ENCODE measurements at regions not wholly inside any gene's neighbourhood (a gene's known extent, or its start where the extent isn't known, plus 50 kb on each side); places are given as distances from the start of the nearest gene placed in this dataset.

DNA sequence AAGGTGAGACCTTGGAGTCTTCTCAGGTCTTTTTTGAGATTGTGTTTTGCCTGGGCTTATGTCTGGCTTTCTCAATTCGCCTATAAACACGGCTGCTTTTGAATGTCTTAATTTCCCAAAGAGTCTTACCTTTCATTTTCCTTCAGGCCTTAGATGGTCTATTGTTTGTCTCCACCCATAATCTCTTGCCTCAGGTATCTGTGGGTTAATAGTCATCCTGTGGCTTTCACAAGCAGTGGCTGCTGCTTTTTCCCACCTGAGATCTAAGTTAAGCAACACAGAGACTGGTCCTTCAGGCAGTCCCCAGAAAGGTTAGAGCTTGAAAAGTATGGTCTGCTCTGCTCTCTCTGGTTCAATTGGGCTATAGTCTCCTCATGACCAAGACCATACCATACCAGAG lies 275.3 kb downstream of the INSIG2 start:
- DNase-seq (ENCODE audit: low spot score in 2 of 2) (no peak), ATAC-seq (no peak)
- Mint-ChIP-seq H3K4me3 (no peak overlapping the region), H3K9me3 (no peaks in the 10 kb centered on the region), H3K36me3 (no peaks in the 10 kb centered on the region), H3K4me1 (no peaks in the 10 kb centered on the region), H3K27ac (no peak overlapping the region)

DNA sequence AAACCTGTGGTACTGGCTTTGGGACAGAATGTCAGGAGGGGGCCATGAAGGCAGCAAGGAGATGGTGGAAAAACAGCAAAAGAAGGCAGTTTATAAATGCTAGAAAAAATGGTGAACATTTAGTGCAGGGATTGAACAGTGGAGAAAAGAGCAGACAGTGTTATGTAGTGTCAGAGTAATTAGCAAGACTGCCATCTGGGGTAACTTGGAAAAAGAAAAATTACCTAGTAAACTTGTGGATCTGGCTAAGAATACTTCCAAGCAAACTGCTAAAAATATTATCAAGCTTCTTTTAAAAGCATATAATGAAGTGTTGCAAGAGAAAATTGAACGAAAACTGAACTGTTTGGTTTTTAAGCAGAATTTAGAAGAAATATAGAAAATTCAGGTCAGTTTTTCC lies 267.8 kb downstream of the INSIG2 start:
- DNase-seq (ENCODE audit: low spot score in 2 of 2): no peak
- Mint-ChIP-seq H3K9me3 (no peaks in the 10 kb centered on the region), H3K4me3 (no peak overlapping the region), H3K4me1 (no peaks in the 10 kb centered on the region), H3K27ac (no peak overlapping the region), H3K36me3 (no peaks in the 10 kb centered on the region)
- no peak for ATAC-seq

DNA sequence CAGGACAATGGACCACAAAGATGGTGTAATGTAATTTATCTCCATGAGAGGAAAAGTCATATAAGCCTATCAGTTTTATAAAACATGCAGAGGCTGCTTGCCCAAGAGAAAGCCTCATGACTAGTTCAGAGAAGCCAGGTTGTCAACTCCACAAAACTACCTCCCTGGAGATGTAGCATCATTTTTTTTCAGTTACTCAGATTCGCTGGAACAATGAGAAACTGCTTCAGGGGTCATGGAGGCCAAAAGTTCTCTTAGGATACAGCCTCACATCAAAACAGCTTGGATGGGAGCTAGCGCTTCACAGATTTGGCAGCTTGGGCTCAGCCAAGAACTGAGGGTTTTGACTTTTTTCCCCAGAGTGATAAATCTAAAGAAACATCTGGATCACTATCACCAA lies 263.5 kb downstream of the INSIG2 start:
- ATAC-seq: no peak
- no peaks in the 10 kb centered on the region for H3K36me3 Mint-ChIP-seq
- H3K4me1 Mint-ChIP-seq: no peaks in the 10 kb centered on the region
- DNase-seq (ENCODE audit: low spot score in 2 of 2): no peak
- H3K4me3 Mint-ChIP-seq: no peak overlapping the region
- no peaks in the 10 kb centered on the region for H3K9me3 Mint-ChIP-seq
- H3K27ac Mint-ChIP-seq: no peak overlapping the region

DNA sequence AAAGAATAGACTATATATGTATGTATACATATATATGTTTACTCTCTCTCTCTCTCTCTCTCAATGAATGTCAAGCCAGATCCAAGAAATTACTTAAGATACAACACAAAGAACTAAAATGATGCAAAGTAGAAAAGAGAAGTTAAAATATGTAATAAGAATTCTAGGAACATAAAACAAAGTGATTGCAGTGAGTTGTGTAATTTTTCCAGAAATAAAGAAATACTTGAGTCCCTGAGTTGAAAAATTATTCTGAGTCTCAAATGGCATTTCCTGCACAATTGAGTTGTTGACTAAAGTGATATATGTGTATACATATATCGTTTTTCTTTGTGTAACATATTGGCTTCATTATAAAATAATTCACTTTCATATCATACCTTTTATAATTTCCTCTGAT lies 262.4 kb downstream of the INSIG2 start:
- Mint-ChIP-seq H3K4me1 (no peaks in the 10 kb centered on the region), H3K36me3 (no peaks in the 10 kb centered on the region), H3K27ac (no peak overlapping the region), H3K4me3 (no peak overlapping the region), H3K9me3 (no peaks in the 10 kb centered on the region)
- DNase-seq (ENCODE audit: low spot score in 2 of 2): no peak
- no peak for ATAC-seq

DNA sequence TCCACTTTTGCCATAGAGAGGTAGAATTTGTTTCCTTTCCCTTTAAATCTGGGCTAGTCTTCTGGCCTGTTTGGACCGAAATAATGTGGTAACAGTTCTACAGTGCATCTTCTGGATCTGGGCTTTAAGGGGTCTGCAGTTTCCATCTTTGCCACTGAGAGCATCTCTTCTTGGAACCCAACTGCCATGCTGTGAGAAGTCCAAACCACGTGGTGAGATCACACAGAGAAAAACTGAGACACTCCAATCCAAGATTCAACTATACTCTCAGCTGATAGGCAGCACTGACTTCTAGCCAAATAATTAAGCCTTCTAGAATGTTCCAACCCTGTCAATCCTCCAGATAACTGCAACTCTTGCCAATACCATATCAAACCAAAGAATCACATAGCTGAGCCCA lies 261.1 kb downstream of the INSIG2 start:
- H3K9me3 Mint-ChIP-seq: no peaks in the 10 kb centered on the region
- no peak overlapping the region for H3K27ac Mint-ChIP-seq
- no peaks in the 10 kb centered on the region for H3K36me3 Mint-ChIP-seq
- no peaks in the 10 kb centered on the region for H3K4me1 Mint-ChIP-seq
- ATAC-seq (no peak), DNase-seq (ENCODE audit: low spot score in 2 of 2) (no peak)
- H3K4me3 Mint-ChIP-seq: no peak overlapping the region

DNA sequence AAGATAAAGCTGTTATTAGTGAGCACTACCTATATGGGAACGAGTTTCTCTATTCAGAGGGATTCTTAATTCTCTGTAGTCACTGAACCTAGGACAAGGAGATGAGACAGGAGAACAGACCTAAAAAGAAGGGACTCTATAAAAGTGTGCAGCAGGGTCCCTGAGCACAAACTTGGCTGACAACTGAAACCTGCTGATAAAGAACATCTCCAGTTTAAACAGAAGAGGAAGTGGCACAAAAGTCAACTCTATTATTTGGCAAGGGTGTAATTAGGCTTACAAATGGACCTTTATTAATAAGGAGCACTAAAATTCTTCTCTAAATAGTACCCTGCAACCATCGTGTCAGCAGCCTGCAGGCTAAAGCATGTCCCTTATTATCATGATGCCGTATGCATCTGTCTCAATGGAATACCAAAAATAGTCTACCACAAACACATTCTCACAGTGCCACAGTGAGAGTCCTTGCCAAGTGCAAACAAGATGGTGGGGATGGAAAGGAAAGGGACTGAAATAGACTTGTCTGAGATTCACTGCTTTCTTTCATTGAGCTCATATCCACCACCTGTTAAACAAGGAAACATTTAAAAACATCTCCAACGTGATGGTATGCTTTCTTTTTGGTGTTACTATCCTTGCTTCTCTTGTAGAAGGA lies 260.2 kb downstream of the INSIG2 start:
- ATAC-seq (no peak), DNase-seq (ENCODE audit: low spot score in 2 of 2) (no peak)
- Mint-ChIP-seq H3K36me3 (no peaks in the 10 kb centered on the region), H3K4me3 (no peak overlapping the region), H3K4me1 (no peaks in the 10 kb centered on the region), H3K27ac (no peak overlapping the region), H3K9me3 (no peaks in the 10 kb centered on the region)

DNA sequence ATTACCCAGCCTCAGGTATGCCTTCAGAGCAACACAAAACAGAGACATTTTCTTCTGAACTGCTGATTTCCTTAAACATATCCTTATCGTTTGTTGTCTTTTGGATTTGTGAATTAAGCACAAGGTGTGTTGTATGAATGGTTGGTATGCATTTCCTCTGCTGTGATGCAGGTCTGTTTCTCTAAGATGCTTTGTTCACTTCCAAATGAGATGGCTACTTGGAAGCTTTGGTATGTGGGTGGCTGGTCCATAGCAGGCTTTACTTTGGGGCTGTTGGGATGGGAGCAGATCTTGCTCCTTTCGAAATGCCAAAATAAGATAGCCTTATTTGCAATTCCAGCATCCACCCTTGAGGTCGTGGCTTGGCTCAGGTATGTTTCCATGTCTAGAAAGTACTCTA lies 257.2 kb downstream of the INSIG2 start:
- H3K4me3 Mint-ChIP-seq: no peak overlapping the region
- no peaks in the 10 kb centered on the region for H3K36me3 Mint-ChIP-seq
- DNase-seq (ENCODE audit: low spot score in 2 of 2) (no peak), ATAC-seq (no peak)
- no peak overlapping the region for H3K27ac Mint-ChIP-seq
- no peaks in the 10 kb centered on the region for H3K9me3 Mint-ChIP-seq
- no peaks in the 10 kb centered on the region for H3K4me1 Mint-ChIP-seq

DNA sequence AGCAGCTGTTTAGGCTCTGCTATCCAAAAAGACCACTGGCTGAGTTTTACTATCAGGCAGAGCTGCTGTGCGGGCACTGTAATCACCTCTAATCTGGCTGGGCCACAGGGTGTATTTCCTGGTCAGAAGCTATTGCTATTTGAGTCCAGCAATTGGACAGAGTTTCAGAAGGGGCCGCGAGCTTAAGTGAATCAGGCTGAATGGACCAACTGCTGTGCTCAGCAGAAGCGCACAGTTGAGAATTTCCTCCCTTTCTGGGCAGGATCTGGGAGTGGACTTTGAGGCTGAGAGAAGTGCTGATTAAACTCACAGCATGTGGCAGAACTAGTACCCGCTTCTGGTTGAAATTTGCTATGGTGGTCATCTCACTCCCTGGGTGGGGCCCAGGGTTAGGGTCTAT lies 251.8 kb downstream of the INSIG2 start:
- DNase-seq (ENCODE audit: low spot score in 2 of 2) (no peak), ATAC-seq (no peak)
- Mint-ChIP-seq H3K4me3 (no peak overlapping the region), H3K9me3 (peaks cover 9% of the 10 kb centered on the region), H3K27ac (no peak overlapping the region), H3K4me1 (no peaks in the 10 kb centered on the region), H3K36me3 (no peaks in the 10 kb centered on the region)

DNA sequence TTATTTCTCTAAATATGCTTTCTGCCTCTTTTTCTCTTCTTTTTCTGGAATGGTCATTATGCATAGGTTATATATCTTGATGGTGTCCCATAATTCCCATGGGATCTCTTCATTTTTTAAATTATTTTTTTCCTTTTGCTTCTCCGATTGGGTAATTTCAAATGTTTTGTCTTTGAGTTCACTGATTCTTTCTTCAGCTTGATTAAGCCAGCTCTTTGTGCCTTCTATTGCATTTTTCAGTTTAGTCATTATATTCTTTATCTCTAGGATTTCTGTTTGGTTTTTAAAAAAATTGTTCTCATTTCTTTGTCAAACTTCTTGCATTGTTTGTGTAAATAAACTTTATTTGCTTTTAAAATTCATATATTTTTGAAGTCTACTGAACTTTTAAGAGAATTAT lies 251.1 kb downstream of the INSIG2 start:
- H3K9me3 Mint-ChIP-seq: peaks cover 9% of the 10 kb centered on the region
- H3K36me3 Mint-ChIP-seq: no peaks in the 10 kb centered on the region
- H3K27ac Mint-ChIP-seq: no peak overlapping the region
- DNase-seq (ENCODE audit: low spot score in 2 of 2) (no peak), ATAC-seq (no peak)
- no peak overlapping the region for H3K4me3 Mint-ChIP-seq
- H3K4me1 Mint-ChIP-seq: no peaks in the 10 kb centered on the region

DNA sequence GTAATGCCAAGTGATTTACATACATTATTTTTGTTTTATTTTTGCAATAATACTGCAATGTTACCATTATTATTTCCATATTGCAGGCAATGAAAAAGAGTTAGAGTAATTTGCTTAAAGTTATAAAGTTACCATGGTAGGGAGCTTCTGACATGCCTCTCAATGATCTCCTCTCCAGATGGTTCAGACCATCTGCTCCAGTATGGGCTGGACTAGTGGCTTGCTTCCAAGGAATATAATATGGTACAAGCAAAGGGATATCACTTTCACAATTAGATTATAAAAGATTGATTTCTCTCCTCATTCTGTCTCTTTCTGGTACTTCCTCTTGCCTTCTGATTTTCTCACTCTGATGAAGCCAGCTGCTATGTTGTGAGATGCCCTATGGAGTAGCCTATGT lies 245.4 kb downstream of the INSIG2 start:
- no peaks in the 10 kb centered on the region for H3K4me1 Mint-ChIP-seq
- H3K27ac Mint-ChIP-seq: no peak overlapping the region
- no peaks in the 10 kb centered on the region for H3K36me3 Mint-ChIP-seq
- ATAC-seq (no peak), DNase-seq (ENCODE audit: low spot score in 2 of 2) (no peak)
- H3K9me3 Mint-ChIP-seq: peaks cover 4% of the 10 kb centered on the region
- no peak overlapping the region for H3K4me3 Mint-ChIP-seq

DNA sequence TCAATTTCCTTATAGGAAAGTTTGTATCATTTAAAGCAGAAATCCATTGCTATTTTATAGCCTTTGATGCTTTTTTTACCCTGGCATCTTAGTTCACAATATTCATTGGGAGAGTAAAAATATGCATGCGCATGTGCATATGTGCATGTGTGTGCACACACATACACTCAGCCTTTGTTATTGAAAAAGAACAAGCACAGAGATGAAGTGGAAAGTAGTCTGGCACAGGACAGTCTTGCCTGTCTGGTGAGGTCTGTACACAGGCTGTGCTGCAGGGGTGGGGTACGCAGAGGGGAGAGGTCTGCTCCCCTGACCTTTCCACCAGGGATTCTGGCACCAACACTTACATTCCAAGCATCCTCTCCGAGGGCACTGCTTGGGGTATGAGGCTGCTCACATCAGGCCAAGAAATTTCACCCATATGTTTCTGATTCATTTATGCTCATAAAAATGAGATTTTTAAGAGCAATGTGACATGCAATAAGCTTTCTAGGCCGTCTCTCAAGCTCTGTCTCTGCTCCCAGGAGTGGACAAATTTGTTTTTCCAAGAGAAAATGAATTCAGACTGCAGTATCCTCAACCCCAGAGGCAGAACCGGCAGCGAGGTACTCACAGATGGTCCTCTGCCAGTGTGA lies 237.2 kb downstream of the INSIG2 start:
- Mint-ChIP-seq H3K9me3 (no peaks in the 10 kb centered on the region), H3K4me1 (no peaks in the 10 kb centered on the region)
- ATAC-seq: no peak

DNA sequence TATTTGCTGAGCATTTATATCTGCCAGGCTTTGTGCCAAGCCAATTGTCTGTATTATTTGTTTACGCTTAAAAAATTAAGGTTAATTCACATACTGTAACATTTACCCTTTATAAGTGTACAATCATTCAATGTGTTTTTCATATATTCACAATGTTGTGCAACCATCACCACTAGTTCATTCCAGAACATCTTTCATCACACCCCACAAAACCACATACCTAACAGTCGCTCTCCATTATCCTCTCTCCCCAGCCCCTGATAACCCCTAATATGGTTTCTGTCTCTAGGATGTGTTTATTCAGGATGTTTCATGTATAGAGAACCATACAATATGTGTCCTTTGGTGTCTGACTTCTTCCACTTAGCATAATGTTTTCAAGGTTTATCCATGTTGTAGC lies 234.1 kb downstream of the INSIG2 start:
- Mint-ChIP-seq H3K27ac (no peak overlapping the region), H3K9me3 (no peaks in the 10 kb centered on the region), H3K4me1 (no peaks in the 10 kb centered on the region), H3K4me3 (no peak overlapping the region), H3K36me3 (no peaks in the 10 kb centered on the region)
- ATAC-seq (no peak), DNase-seq (ENCODE audit: low spot score in 2 of 2) (no peak)

More for the DNA sequence above, 237.2 kb downstream of the INSIG2 start:
- DNase-seq (ENCODE audit: low spot score in 2 of 2): no peak
- H3K36me3 Mint-ChIP-seq: no peaks in the 10 kb centered on the region
- no peak overlapping the region for H3K27ac Mint-ChIP-seq
- no peak overlapping the region for H3K4me3 Mint-ChIP-seq

DNA sequence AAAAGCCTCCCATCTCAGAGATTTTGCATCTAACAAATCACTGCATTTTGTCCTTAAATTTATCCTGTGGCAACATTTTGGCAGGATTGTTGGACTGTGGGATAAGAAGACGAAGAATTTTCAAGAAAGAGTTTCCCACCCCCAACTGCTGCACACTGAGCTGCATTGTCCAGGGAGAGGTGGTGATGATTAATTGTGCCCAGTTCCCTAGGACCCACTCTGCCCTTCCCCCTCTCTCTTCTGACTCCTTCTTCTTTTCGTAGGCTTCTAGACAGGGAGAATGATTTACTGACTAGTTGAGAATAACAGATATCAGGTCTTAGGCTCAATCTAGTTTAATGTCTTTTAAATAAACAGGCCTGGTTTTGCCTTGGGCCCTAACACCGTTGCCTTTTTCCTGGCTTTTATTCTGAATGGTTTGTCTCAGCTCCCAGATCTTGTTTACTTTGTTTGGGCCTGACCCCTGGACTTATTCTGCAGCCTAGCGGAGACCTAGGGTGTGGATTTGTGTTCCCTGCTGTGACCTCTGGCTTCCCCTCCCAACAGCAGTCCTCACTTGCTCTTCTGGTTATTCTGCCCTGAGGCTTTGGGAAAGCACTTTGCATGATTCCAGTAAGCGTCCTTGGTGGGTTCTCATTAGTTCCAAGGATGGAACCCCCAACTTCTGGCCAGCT lies 233.3 kb downstream of the INSIG2 start:
- no peak overlapping the region for H3K4me3 Mint-ChIP-seq
- ATAC-seq (no peak), DNase-seq (ENCODE audit: low spot score in 2 of 2) (no peak)
- no peaks in the 10 kb centered on the region for H3K4me1 Mint-ChIP-seq
- H3K36me3 Mint-ChIP-seq: no peaks in the 10 kb centered on the region
- no peaks in the 10 kb centered on the region for H3K9me3 Mint-ChIP-seq
- no peak overlapping the region for H3K27ac Mint-ChIP-seq

DNA sequence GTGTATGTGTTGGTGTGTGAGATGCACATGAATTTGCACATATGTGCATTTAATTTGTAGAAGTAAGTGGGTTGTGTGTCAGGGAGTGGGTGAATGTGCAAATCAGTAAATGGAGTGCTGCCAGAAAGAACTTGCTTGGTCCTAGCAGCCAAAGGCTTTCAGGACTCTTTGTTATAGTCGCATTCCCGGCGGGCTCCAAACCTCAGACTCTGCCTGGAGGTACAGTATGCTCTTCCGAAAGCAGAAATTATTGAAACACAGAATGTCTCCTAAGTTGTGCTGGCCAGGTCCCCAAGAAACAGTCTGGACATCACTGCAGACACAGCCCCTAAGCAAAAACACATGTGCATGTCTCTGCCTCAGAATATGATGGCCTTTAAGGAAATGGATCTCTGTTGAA lies 232.4 kb downstream of the INSIG2 start:
- DNase-seq (ENCODE audit: low spot score in 2 of 2) (no peak), ATAC-seq (no peak)
- Mint-ChIP-seq H3K27ac (no peak overlapping the region), H3K36me3 (no peaks in the 10 kb centered on the region), H3K4me1 (no peaks in the 10 kb centered on the region), H3K4me3 (no peak overlapping the region), H3K9me3 (no peaks in the 10 kb centered on the region)

DNA sequence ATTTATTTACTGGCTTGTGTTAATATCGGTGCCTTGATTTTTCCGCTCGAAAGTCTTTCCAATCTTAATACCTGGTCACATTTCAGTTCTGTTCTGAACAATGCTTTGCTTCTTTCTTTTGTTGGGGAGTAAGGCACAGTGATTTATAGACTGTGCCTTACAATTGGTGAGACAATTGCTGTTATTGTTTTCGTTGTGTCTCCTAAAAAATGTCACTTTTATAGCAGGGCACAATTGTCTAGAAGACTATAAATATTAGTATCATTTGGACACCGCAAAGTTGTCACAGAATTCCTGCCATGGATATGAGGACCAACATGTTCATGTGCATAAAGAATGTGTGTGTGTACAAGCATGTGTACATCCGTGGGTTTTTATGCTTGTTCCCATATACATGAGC lies 231.9 kb downstream of the INSIG2 start:
- no peaks in the 10 kb centered on the region for H3K9me3 Mint-ChIP-seq
- no peaks in the 10 kb centered on the region for H3K36me3 Mint-ChIP-seq
- H3K27ac Mint-ChIP-seq: no peak overlapping the region
- no peak for ATAC-seq
- DNase-seq (ENCODE audit: low spot score in 2 of 2): no peak
- no peaks in the 10 kb centered on the region for H3K4me1 Mint-ChIP-seq
- no peak overlapping the region for H3K4me3 Mint-ChIP-seq

DNA sequence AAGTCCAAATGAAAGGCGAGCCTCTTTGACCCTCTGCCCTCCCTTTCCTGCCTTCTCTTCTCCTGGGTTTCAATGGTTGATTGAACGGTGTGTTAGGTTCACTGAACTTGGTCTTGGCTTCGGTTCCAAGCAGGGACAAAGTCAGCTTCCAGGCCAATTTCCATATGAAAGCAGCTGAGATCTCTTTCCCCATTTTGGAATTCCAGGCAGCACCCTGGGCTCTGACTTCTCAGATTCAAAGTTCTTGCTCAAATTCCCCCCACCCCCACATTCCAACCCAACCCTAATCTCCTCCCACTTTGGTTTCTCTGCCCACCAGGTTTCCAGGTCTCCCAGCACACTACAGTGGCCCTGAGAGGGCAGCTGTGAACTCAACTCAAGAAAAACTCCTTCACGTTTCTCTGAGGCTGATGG lies 231.0 kb downstream of the INSIG2 start:
- Mint-ChIP-seq H3K4me3 (no peak overlapping the region), H3K4me1 (no peaks in the 10 kb centered on the region), H3K36me3 (no peaks in the 10 kb centered on the region), H3K27ac (no peak overlapping the region), H3K9me3 (no peaks in the 10 kb centered on the region)
- ATAC-seq (no peak), DNase-seq (ENCODE audit: low spot score in 2 of 2) (no peak)
